K562 (cell line): ENCODE measurements at regions not wholly inside any gene's neighbourhood (a gene's known extent, or its start where the extent isn't known, plus 50 kb on each side); places are given as distances from the start of the nearest gene placed in this dataset.

Source experiments
- ATAC-seq: fragments of 200-7000 bp; cut with Tn5 transposase; 3 replicates; pipeline ENCODE4 v1.9.1; 2020; ENCODE audit warnings: moderate library complexity
- BruUV-seq: library from RNA; stranded (reverse); fragments of 400-500 nt; replicated peaks from 2 replicates; lab custom pipeline; 2021; lab: Mats Ljungman, UMichigan
- CTCF ChIA-PET: fragments of 300-600 bp; formaldehyde crosslinking; extraction: SDS; loops from one replicate; lab custom pipeline; 2021; ENCODE audit warnings: low intra/inter-chr PET ratio; lab: Yijun Ruan, JAX
- POLR2A ChIA-PET: fragments of 300-600, 350-650 bp; sonication (Branson Sonifier 250); formaldehyde crosslinking; extraction: SDS; loops from one replicate; lab custom pipeline; 2021; ENCODE audit warnings: antibody characterized with exemption, inconsistent platforms; lab: Yijun Ruan, JAX
- DNase-seq, 4 experiments: peaks; one replicate each; pipeline versions ENCODE4 v3.0.0 to v3.0.0-alpha.2; 2011 to 2018; ENCODE audit warnings: low spot score in 3 of 4, mixed read lengths in 3 of 4; ENCODE audit errors: extremely low read depth in 1 of 4
- FAIRE-seq: peaks from 2 replicates; lab custom pipeline; 2011; peaks lifted over from hg19 to GRCh38; lab: Jason Lieb, UNC
- H2AFZ ChIP-seq: 2 replicates; pipeline ENCODE4 v1.6.0; 2011; ENCODE audit warnings: low read depth, low read length, control low read depth, inconsistent platforms
- H3K27ac ChIP-seq: fragments of 200-600 bp; 3 replicates; pipeline ENCODE4 v1.8.0; 2011; ENCODE audit warnings: low read depth, mild to moderate bottlenecking, control low read depth, inconsistent platforms, low read length, moderate library complexity, mixed read lengths; ENCODE audit errors: extremely low read depth
- H3K27me3 ChIP-seq, 2 experiments: fragments of 300-600 bp in 1 of 2; 2 replicates in 1 of 2; 3 replicates in 1 of 2; pipeline versions ENCODE4 v1.6.0 to v1.8.0; 2011; ENCODE audit warnings: inconsistent platforms in 2 of 2, low read length in 2 of 2, mild to moderate bottlenecking in 1 of 2, mixed read lengths in 1 of 2, moderate library complexity in 1 of 2; ENCODE audit not compliant: control insufficient read depth in 2 of 2, insufficient read depth in 2 of 2
- H3K36me3 ChIP-seq: fragments of 300-600 bp; 3 replicates; pipeline ENCODE4 v1.8.0; 2011; ENCODE audit warnings: mild to moderate bottlenecking, low read length, inconsistent platforms; ENCODE audit not compliant: control insufficient read depth, insufficient read depth
- H3K4me1 ChIP-seq, 2 experiments: fragments of 200-600 bp in 1 of 2; replicated peaks in 1 of 2; 2 replicates in 1 of 2; 3 replicates in 1 of 2; pipeline versions ENCODE4 v1.5.1 to v1.8.0; 2011; ENCODE audit warnings: inconsistent platforms in 2 of 2, low read length in 2 of 2, mild to moderate bottlenecking in 1 of 2, mixed read lengths in 1 of 2, moderate library complexity in 1 of 2; ENCODE audit not compliant: control insufficient read depth in 2 of 2, insufficient read depth in 2 of 2
- H3K4me2 ChIP-seq: 2 replicates; pipeline ENCODE4 v1.6.1; 2011; ENCODE audit warnings: low read length, control low read depth, inconsistent platforms, mixed read lengths; ENCODE audit not compliant: insufficient read depth
- H3K4me3 ChIP-seq: fragments of 200-600 bp; sonication (generic), shearing (Covaris generic); 2 replicates; pipeline ENCODE4 v1.5.1; 2016; ENCODE audit warnings: control low read depth, inconsistent platforms
- H3K79me2 ChIP-seq: fragments of 200-600 bp; 3 replicates; pipeline ENCODE4 v1.8.0; 2011; ENCODE audit warnings: low read length, inconsistent platforms; ENCODE audit not compliant: control insufficient read depth, insufficient read depth
- H3K9ac ChIP-seq, 2 experiments: 2 replicates each; pipeline versions ENCODE4 v1.6.0 to v1.6.1; 2011; ENCODE audit warnings: low read depth in 2 of 2, low read length in 2 of 2, control low read depth in 1 of 2, inconsistent platforms in 1 of 2, mild to moderate bottlenecking in 1 of 2, mixed read lengths in 1 of 2; ENCODE audit not compliant: insufficient read depth in 1 of 2
- H3K9me1 ChIP-seq: one replicate; pipeline ENCODE4 v1.6.0; 2011; ENCODE audit warnings: inconsistent platforms, mild to moderate bottlenecking, low read length, moderate library complexity; ENCODE audit not compliant: control insufficient read depth, insufficient read depth
- H3K9me3 ChIP-seq: replicated peaks from 2 replicates; pipeline ENCODE4 v1.5.1; 2011; ENCODE audit warnings: low read depth, low read length, inconsistent platforms; ENCODE audit not compliant: control insufficient read depth, insufficient read depth
- H4K20me1 ChIP-seq: replicated peaks from 2 replicates; pipeline ENCODE4 v1.6.1; 2011; ENCODE audit warnings: low read length, inconsistent platforms, mixed read lengths; ENCODE audit not compliant: control insufficient read depth, insufficient read depth
- ATF6 ChIP-seq: sonication (generic); formaldehyde crosslinking; IDR thresholded peaks from 2 replicates; pipeline ENCODE4 v1.4.0; 2020; ENCODE audit warnings: mild to moderate bottlenecking, missing genetic modification reagents
- ESRRB ChIP-seq: fragments of 250-450 bp; sonication (Bioruptor Pico); IDR thresholded peaks from 2 replicates; pipeline ENCODE4 v1.5.0; 2020; ENCODE audit warnings: mild to moderate bottlenecking, moderate library complexity, borderline replicate concordance
- HNRNPK ChIP-seq: fragments of 200-400 bp; formaldehyde crosslinking; IDR thresholded peaks from one replicate; pipeline ENCODE4 v1.6.1; 2018; ENCODE audit warnings: mild to moderate bottlenecking, low read depth, low read length; ENCODE audit not compliant: poor library complexity, severe bottlenecking
- PHF21A ChIP-seq: fragments of 450-650 bp; IDR thresholded peaks from 2 replicates; pipeline ENCODE4 v1.6.1; 2017; ENCODE audit warnings: low read depth, borderline replicate concordance
- POLR2A ChIP-seq: fragments of 450-650 bp; conservative IDR thresholded peaks from 2 replicates; pipeline ENCODE4 v1.6.1; 2016
- SMARCA5 ChIP-seq: fragments of 450-650 bp; IDR thresholded peaks from 2 replicates; pipeline ENCODE4 v1.6.1; 2016
- TAL1 ChIP-seq: fragments of 450-650 bp; IDR thresholded peaks from 2 replicates; pipeline ENCODE4 v1.6.1; 2016; ENCODE audit warnings: mild to moderate bottlenecking
- WGBS: fragments of 100-300 bp; shearing (Covaris generic); methylation state at CpG from one replicate; pipeline ENCODE4 v1.1.6; 2016; ENCODE audit warnings: low coverage, mixed read lengths; ENCODE audit not compliant: insufficient coverage; ENCODE audit errors: missing lambda C conversion rate; 5-methylcytosine and 5-hydroxymethylcytosine counted together
- in situ Hi-C: fragments of 300-500 bp; cut with MboI; formaldehyde crosslinking; loops from 4 replicates; pipeline ENCODE4 v1.15.0; 2018; ENCODE audit warnings: inconsistent platforms, mixed read lengths
- intact Hi-C: fragments of 100-400 bp; cut with micrococcal nuclease; formaldehyde crosslinking; loops from 2 replicates; pipeline ENCODE4 v1.14.2; 2022
- TF ChIP-seq, protein P1 (sequence below): fragments of 200-600 bp; sonication (generic); IDR thresholded peaks from one replicate; pipeline ENCODE4 v1.6.1; 2012; ENCODE audit warnings: mild to moderate bottlenecking, low read depth, low read length, inconsistent platforms
- TF ChIP-seq, protein P2 (sequence below): sonication (generic); formaldehyde crosslinking; IDR thresholded peaks from 2 replicates; pipeline ENCODE4 v1.8.0; 2022; ENCODE audit warnings: mild to moderate bottlenecking, missing genetic modification reagents

GRCh38 chr22:48477031-48477721 lies 1350.5 kb downstream of the BRD1 start:
- intact Hi-C loops (no loop called here), in situ Hi-C loops (loop anchor here (25.0 kb wide), 1 partner anchor 890 kb away; no protein-coding TSS in a partner anchor)
- ChIA-PET CTCF (no interaction called here), POLR2A (no interaction called here)
- WGBS = 2% methylated on average over 8 of the region's 22 CpGs
- Histone ChIP-seq H3K9ac (no peak overlapping the region), H3K4me1 (no peaks in the 10 kb centered on the region), H3K79me2 (no peaks in the 10 kb centered on the region), H3K27me3 (peaks cover 0 to 14% of the 10 kb centered on the region in 2 experiments; a peak in 1 of 5 replicates), H3K9me3 (no peaks in the 10 kb centered on the region), H3K4me2 (no peak overlapping the region), H4K20me1 (no peaks in the 10 kb centered on the region), H3K4me3 (no peak overlapping the region), H3K36me3 (no peaks in the 10 kb centered on the region), H3K9me1 (no peaks in the 10 kb centered on the region), H3K27ac (no peak overlapping the region), H2AFZ (no peak overlapping the region)
- no peak for FAIRE-seq
- no peak for ATAC-seq
- BruUV-seq = no TSS peak
- no peak for DNase-seq
- no peak for TF ChIP-seq ESRRB
- TF ChIP-seq, protein P1, sequence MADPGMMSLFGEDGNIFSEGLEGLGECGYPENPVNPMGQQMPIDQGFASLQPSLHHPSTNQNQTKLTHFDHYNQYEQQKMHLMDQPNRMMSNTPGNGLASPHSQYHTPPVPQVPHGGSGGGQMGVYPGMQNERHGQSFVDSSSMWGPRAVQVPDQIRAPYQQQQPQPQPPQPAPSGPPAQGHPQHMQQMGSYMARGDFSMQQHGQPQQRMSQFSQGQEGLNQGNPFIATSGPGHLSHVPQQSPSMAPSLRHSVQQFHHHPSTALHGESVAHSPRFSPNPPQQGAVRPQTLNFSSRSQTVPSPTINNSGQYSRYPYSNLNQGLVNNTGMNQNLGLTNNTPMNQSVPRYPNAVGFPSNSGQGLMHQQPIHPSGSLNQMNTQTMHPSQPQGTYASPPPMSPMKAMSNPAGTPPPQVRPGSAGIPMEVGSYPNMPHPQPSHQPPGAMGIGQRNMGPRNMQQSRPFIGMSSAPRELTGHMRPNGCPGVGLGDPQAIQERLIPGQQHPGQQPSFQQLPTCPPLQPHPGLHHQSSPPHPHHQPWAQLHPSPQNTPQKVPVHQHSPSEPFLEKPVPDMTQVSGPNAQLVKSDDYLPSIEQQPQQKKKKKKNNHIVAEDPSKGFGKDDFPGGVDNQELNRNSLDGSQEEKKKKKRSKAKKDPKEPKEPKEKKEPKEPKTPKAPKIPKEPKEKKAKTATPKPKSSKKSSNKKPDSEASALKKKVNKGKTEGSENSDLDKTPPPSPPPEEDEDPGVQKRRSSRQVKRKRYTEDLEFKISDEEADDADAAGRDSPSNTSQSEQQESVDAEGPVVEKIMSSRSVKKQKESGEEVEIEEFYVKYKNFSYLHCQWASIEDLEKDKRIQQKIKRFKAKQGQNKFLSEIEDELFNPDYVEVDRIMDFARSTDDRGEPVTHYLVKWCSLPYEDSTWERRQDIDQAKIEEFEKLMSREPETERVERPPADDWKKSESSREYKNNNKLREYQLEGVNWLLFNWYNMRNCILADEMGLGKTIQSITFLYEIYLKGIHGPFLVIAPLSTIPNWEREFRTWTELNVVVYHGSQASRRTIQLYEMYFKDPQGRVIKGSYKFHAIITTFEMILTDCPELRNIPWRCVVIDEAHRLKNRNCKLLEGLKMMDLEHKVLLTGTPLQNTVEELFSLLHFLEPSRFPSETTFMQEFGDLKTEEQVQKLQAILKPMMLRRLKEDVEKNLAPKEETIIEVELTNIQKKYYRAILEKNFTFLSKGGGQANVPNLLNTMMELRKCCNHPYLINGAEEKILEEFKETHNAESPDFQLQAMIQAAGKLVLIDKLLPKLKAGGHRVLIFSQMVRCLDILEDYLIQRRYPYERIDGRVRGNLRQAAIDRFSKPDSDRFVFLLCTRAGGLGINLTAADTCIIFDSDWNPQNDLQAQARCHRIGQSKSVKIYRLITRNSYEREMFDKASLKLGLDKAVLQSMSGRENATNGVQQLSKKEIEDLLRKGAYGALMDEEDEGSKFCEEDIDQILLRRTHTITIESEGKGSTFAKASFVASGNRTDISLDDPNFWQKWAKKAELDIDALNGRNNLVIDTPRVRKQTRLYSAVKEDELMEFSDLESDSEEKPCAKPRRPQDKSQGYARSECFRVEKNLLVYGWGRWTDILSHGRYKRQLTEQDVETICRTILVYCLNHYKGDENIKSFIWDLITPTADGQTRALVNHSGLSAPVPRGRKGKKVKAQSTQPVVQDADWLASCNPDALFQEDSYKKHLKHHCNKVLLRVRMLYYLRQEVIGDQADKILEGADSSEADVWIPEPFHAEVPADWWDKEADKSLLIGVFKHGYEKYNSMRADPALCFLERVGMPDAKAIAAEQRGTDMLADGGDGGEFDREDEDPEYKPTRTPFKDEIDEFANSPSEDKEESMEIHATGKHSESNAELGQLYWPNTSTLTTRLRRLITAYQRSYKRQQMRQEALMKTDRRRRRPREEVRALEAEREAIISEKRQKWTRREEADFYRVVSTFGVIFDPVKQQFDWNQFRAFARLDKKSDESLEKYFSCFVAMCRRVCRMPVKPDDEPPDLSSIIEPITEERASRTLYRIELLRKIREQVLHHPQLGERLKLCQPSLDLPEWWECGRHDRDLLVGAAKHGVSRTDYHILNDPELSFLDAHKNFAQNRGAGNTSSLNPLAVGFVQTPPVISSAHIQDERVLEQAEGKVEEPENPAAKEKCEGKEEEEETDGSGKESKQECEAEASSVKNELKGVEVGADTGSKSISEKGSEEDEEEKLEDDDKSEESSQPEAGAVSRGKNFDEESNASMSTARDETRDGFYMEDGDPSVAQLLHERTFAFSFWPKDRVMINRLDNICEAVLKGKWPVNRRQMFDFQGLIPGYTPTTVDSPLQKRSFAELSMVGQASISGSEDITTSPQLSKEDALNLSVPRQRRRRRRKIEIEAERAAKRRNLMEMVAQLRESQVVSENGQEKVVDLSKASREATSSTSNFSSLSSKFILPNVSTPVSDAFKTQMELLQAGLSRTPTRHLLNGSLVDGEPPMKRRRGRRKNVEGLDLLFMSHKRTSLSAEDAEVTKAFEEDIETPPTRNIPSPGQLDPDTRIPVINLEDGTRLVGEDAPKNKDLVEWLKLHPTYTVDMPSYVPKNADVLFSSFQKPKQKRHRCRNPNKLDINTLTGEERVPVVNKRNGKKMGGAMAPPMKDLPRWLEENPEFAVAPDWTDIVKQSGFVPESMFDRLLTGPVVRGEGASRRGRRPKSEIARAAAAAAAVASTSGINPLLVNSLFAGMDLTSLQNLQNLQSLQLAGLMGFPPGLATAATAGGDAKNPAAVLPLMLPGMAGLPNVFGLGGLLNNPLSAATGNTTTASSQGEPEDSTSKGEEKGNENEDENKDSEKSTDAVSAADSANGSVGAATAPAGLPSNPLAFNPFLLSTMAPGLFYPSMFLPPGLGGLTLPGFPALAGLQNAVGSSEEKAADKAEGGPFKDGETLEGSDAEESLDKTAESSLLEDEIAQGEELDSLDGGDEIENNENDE = no peak
- TF ChIP-seq PHF21A = no peak
- no peak for TF ChIP-seq ATF6 (CRISPR knock-in tag)
- TF ChIP-seq TAL1 = no peak
- no peak for TF ChIP-seq HNRNPK
- TF ChIP-seq POLR2A = no peak
- TF ChIP-seq, protein P2, sequence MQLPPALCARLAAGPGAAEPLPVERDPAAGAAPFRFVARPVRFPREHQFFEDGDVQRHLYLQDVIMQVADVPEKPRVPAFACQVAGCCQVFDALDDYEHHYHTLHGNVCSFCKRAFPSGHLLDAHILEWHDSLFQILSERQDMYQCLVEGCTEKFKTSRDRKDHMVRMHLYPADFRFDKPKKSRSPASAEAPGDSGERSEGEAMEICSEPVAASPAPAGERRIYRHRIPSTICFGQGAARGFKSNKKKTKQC (CRISPR knock-in tag) = no peak
- TF ChIP-seq SMARCA5 = no peak
